Transverse colon (tissue), 4 donors: ENCODE measurements at regions not wholly inside any gene's neighbourhood (a gene's known extent, or its start where the extent isn't known, plus 50 kb on each side); places are given as distances from the start of the nearest gene placed in this dataset.

Experiments
- DNase-seq: peaks from one replicate; pipeline ENCODE4 v3.0.0-alpha.2; 2019
- H3K27ac ChIP-seq, 4 donors: fragments of 200-600 bp; sonication (generic); 2 replicates each; pipeline ENCODE4 v1.5.1; 2016 to 2018; ENCODE audit warnings: inconsistent platforms in 4 of 4
- H3K27me3 ChIP-seq: fragments of 200-600 bp; sonication (generic); 2 replicates; pipeline ENCODE4 v1.5.1; 2017; ENCODE audit warnings: inconsistent platforms
- H3K36me3 ChIP-seq, 4 donors: fragments of 200-600 bp; sonication (generic); 2 replicates each; pipeline ENCODE4 v1.5.1; 2017 to 2019; ENCODE audit warnings: inconsistent platforms in 4 of 4
- H3K4me1 ChIP-seq, 4 donors: fragments of 200-600 bp; sonication (generic); 2 replicates each; pipeline ENCODE4 v1.5.1; 2017 to 2020; ENCODE audit warnings: inconsistent platforms in 4 of 4
- H3K4me3 ChIP-seq, 4 donors: fragments of 200-600 bp; sonication (generic); 1 replicate in 1 of 4; 2 replicates in 3 of 4; pipeline versions ENCODE4 v1.5.1 to v1.6.1; 2017 to 2019; ENCODE audit warnings: inconsistent platforms in 4 of 4
- H3K9me3 ChIP-seq, 2 donors: fragments of 200-600 bp; sonication (generic); 2 replicates each; pipeline ENCODE4 v1.5.1; 2017 to 2019; ENCODE audit warnings: inconsistent platforms in 2 of 2
- EP300 ChIP-seq: sonication (generic); formaldehyde crosslinking; IDR thresholded peaks from one replicate; pipeline ENCODE4 v1.6.1; 2017; ENCODE audit warnings: antibody characterized with exemption, low read depth
- POLR2A ChIP-seq: fragments of 450-650 bp; IDR thresholded peaks from one replicate; pipeline ENCODE4 v1.6.1; 2016; ENCODE audit warnings: antibody characterized with exemption, mild to moderate bottlenecking, moderate library complexity
- POLR2AphosphoS5 ChIP-seq, 3 donors: sonication (generic); formaldehyde crosslinking; IDR thresholded peaks; one replicate each; pipeline ENCODE4 v1.6.1; 2016; ENCODE audit warnings: antibody characterized with exemption in 3 of 3
- WGBS, 2 donors: methylation state at CpG; one replicate each; pipeline ENCODE4 v1.1.5; 2018; ENCODE audit warnings: low coverage in 1 of 2; 5-methylcytosine and 5-hydroxymethylcytosine counted together
- in situ Hi-C, 4 donors: fragments of 200-750 bp; cut with MboI; loops; one replicate each; pipeline versions ENCODE4 v1.15.0 to v1.15.1; 2017; ENCODE audit warnings: low sequenced_read_pairs in 3 of 4, low pct_ligation_motif_present in 1 of 4, low pct_unique_long_range_greater_than_20kb in 1 of 4
- intact Hi-C: fragments of 100-400 bp; cut with DNase I; formaldehyde crosslinking; loops from one replicate; pipeline ENCODE4 v1.15.1; 2023; ENCODE audit warnings: low total_unique reads
- TF ChIP-seq, protein P1 (sequence below), 5 experiments: fragments of 200-600 bp in 3 of 5; fragments of 450-650 bp in 2 of 5; sonication (generic) in 3 of 5; IDR thresholded peaks; 1 replicate in 2 of 5; 2 replicates in 3 of 5; pipeline ENCODE4 v1.5.1; 2016 to 2017; ENCODE audit warnings: antibody characterized with exemption in 5 of 5, inconsistent platforms in 3 of 5, mild to moderate bottlenecking in 2 of 5, moderate library complexity in 1 of 5

DNA sequence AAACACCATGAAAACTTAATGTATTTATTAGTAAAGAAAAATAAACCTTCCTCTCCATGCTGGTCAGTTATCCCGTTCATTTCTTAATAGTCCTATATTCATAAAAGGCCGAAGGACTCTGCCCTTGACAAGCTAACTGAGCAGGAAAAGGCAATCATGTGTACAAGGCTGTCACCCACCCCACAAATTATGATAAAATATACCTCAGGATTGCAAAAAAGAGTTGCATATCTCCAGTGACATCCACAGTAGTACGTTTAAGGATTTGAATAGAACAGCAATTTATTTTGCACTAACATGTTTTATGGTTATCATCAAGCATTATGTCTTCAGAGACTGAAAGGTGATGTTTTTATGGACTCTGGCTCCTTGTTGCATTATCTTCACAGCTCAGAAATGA, 157.6 kb downstream of the FOXB1 start:
- intact Hi-C loops (no loop called here), in situ Hi-C loops (no loop called here)
- Histone ChIP-seq H3K27me3 (peaks cover 14% of the 10 kb centered on the region), H3K27ac (no peak overlapping the region), H3K4me1 (no peaks in the 10 kb centered on the region), H3K36me3 (no peaks in the 10 kb centered on the region), H3K4me3 (no peak overlapping the region), H3K9me3 (no peaks in the 10 kb centered on the region)
- no peak for DNase-seq
- TF ChIP-seq POLR2A = no peak
- TF ChIP-seq EP300 = no peak
- no peak for TF ChIP-seq POLR2AphosphoS5 (IDR thresholded peaks at IDR 0.05)
- TF ChIP-seq, protein P1, sequence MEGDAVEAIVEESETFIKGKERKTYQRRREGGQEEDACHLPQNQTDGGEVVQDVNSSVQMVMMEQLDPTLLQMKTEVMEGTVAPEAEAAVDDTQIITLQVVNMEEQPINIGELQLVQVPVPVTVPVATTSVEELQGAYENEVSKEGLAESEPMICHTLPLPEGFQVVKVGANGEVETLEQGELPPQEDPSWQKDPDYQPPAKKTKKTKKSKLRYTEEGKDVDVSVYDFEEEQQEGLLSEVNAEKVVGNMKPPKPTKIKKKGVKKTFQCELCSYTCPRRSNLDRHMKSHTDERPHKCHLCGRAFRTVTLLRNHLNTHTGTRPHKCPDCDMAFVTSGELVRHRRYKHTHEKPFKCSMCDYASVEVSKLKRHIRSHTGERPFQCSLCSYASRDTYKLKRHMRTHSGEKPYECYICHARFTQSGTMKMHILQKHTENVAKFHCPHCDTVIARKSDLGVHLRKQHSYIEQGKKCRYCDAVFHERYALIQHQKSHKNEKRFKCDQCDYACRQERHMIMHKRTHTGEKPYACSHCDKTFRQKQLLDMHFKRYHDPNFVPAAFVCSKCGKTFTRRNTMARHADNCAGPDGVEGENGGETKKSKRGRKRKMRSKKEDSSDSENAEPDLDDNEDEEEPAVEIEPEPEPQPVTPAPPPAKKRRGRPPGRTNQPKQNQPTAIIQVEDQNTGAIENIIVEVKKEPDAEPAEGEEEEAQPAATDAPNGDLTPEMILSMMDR (IDR thresholded peaks at IDR 0.05) = no peak
- 14 to 45% methylated on average over 1 to 3 of the region's 3 CpGs for whole genome bisulfite sequencing, 2 donors

DNA sequence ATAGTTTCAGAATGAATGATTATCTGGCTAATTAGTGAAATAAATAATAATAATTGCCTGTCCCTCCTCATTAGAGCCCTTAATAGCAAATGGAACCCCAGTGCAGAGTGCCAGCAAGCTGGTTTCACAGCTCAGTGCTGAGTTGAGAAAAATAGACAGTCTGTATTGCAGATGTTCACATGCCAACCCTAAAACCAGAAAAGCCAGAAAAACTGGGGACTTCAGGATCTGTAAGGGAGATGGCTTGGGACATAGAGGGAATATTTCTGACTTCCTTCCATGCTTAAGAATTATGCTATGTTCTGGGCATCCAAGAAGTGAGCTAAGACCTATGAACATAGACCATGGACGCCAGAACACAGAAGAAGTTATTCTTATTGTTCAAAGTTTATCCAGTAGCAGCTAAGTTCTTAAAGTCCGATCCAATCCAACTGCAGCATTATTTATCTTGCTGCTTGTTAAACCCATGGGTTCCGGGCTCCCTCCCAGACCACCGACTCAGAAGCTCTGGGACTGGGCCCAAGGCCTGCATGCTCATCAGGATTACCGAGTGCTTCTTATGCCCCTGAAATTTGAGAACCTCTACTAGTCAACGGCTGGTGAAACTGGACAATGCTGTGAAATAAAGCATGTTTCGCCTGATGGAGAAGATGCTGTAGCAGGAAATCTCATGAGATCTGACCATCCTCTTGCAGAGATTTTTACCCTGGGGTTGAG, 158.3 kb downstream of the FOXB1 start:
- no peak overlapping the region for H3K4me3 ChIP-seq
- no peak for DNase-seq
- H3K27me3 ChIP-seq = peaks cover 12% of the 10 kb centered on the region
- in situ Hi-C loops (no loop called here), intact Hi-C loops (no loop called here)
- TF ChIP-seq POLR2A = no peak
- no peak for TF ChIP-seq EP300
- TF ChIP-seq, protein P1 (IDR thresholded peaks at IDR 0.05) = no peak
- no peak for TF ChIP-seq POLR2AphosphoS5 (IDR thresholded peaks at IDR 0.05)
- H3K36me3 ChIP-seq = no peaks in the 10 kb centered on the region
- no peaks in the 10 kb centered on the region for H3K4me1 ChIP-seq
- H3K27ac ChIP-seq = no peak overlapping the region
- 66 to 67% methylated on average over 2 to 7 of the region's 7 CpGs for WGBS, 2 donors
- H3K9me3 ChIP-seq = no peaks in the 10 kb centered on the region

DNA sequence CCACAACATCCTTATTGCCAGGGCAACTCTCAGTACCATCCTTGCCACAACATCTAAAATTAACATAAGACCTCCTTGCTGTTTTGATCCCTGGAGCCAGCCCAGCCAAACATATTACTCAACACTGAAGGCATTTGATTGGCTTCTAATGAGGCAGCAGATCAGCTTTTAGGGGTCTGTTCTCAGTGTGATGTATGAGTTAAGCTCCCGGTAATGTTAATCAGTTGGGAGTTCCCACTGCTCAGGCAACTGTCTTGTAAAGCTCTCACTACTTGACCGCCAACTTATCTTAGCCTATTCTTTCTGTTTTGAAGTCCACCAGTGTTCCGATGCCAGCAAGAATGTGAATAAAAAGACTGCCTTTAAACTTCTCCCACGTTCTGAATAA, 158.9 kb downstream of the FOXB1 start:
- WGBS, 2 donors = 63 to 87% methylated on average over 4 of the region's 4 CpGs
- H3K27ac ChIP-seq = no peak overlapping the region
- peaks cover 12% of the 10 kb centered on the region for H3K27me3 ChIP-seq
- in situ Hi-C loops (no loop called here), intact Hi-C loops (no loop called here)
- no peak for DNase-seq
- no peaks in the 10 kb centered on the region for H3K4me1 ChIP-seq
- no peaks in the 10 kb centered on the region for H3K9me3 ChIP-seq
- TF ChIP-seq EP300 (no peak), POLR2AphosphoS5 (IDR thresholded peaks at IDR 0.05) (no peak)
- H3K4me3 ChIP-seq = no peak overlapping the region
- no peaks in the 10 kb centered on the region for H3K36me3 ChIP-seq

DNA sequence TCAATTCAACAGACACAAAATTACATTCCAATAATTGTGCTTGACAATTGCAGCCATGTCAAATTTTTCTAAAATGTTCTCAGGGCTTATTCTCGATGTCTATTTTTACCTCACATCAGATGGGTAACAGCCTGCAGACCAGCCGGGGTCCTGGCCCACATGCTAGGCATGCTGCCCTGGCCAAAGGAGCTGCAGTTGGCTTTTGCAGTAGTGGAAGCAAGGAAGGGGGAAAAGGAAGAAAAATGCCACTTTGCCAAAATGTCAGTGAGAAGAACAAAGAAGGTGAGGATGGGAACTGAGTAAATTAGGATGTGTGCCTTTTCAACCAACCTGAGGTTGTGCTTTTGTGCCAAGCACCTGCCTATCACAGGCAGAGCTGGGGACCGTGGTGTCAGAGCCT, 161.0 kb downstream of the FOXB1 start:
- WGBS, 2 donors = 80 to 82% methylated on average over 3 of the region's 3 CpGs
- intact Hi-C loops = no loop called here
- no peak for DNase-seq

More for the DNA sequence above, 161.0 kb downstream of the FOXB1 start:
- no peak overlapping the region for H3K27ac ChIP-seq
- TF ChIP-seq POLR2A (no peak), EP300 (no peak), POLR2AphosphoS5 (IDR thresholded peaks at IDR 0.05) (no peak)
- TF ChIP-seq, protein P1 (IDR thresholded peaks at IDR 0.05) = no peak
- in situ Hi-C loops = no loop called here
- peaks cover 12% of the 10 kb centered on the region for H3K27me3 ChIP-seq
- H3K4me1 ChIP-seq = no peaks in the 10 kb centered on the region
- no peaks in the 10 kb centered on the region for H3K9me3 ChIP-seq
- H3K36me3 ChIP-seq = no peaks in the 10 kb centered on the region
- H3K4me3 ChIP-seq = no peak overlapping the region
